IMR-90 (cell line): ENCODE measurements at regions not wholly inside any gene's neighbourhood (a gene's known extent, or its start where the extent isn't known, plus 50 kb on each side); places are given as distances from the start of the nearest gene placed in this dataset.

Source experiments
- CEBPB ChIP-seq: IDR thresholded peaks from 2 replicates; pipeline ENCODE4 v1.6.1; 2012; ENCODE audit warnings: low read depth, low read length, improper control_type of control experiment
- CHD1 ChIP-seq: IDR thresholded peaks from 2 replicates; pipeline ENCODE4 v1.6.1; 2012; ENCODE audit warnings: low read depth, low read length, improper control_type of control experiment
- CTCF ChIP-seq: conservative IDR thresholded peaks from 2 replicates; pipeline ENCODE4 v1.5.1; 2012; ENCODE audit warnings: mild to moderate bottlenecking, low read depth, low read length, improper control_type of control experiment
- FOS ChIP-seq: fragments of 150-350 bp; IDR thresholded peaks from 2 replicates; pipeline ENCODE4 v1.6.1; 2016; ENCODE audit warnings: low read depth, low read length
- POLR2A ChIP-seq: IDR thresholded peaks from 2 replicates; pipeline ENCODE4 v1.6.1; 2012; ENCODE audit warnings: mild to moderate bottlenecking, low read depth, low read length
- RAD21 ChIP-seq: IDR thresholded peaks from 2 replicates; pipeline ENCODE4 v1.6.1; 2012; ENCODE audit warnings: low read length, improper control_type of control experiment
- SMC3 ChIP-seq: fragments of 150-350 bp; IDR thresholded peaks from 2 replicates; pipeline ENCODE4 v1.6.1; 2016; ENCODE audit warnings: low read depth, mild to moderate bottlenecking, antibody characterized with exemption, low read length, moderate library complexity
- USF2 ChIP-seq: fragments of 150-350 bp; IDR thresholded peaks from 2 replicates; pipeline ENCODE4 v1.6.1; 2017; ENCODE audit warnings: mild to moderate bottlenecking, antibody characterized with exemption, low read length, low read depth

GRCh38 chr3:78154521-78155186 lies 1114.8 kb downstream of the ROBO2 start:
- TF ChIP-seq CTCF (no peak), FOS (no peak), CEBPB (no peak), SMC3 (no peak), RAD21 (no peak), CHD1 (no peak), POLR2A (no peak), USF2 (no peak)
